ENCODE measurements at regions not wholly inside any gene's neighbourhood (a gene's known extent, or its start where the extent isn't known, plus 50 kb on each side); places are given as distances from the start of the nearest gene placed in this dataset.

- TF ChIP-seq CTCF (IDR thresholded peaks at IDR 0.05; ENCODE audit: low read depth, low read length, poor library complexity, severe bottlenecking) (no peak), EZH2phosphoT487 (IDR thresholded peaks at IDR 0.05; ENCODE audit: borderline replicate concordance, low read length) (no peak)
Observed at GRCh38 chr12:23222801-23223200, 597.8 kb downstream of the ETNK1 start.
